ENCODE measurements at regions not wholly inside any gene's neighbourhood (a gene's known extent, or its start where the extent isn't known, plus 50 kb on each side); places are given as distances from the start of the nearest gene placed in this dataset.

- DNase-seq (ENCODE audit: low spot score) = no peak
- WGBS = 59% methylated on average over 2 of the region's 2 CpGs
- H3K36me3 ChIP-seq (ENCODE audit: control insufficient read depth in 4 of 4, insufficient read depth in 3 of 4, low read depth in 1 of 4, low read length in 3 of 4) = no peaks in the 10 kb centered on the region
- H3K27ac ChIP-seq (ENCODE audit: low read depth in 1 of 2, low read length in 2 of 2) = no peak overlapping the region
- no peaks in the 10 kb centered on the region for H3K4me1 ChIP-seq (ENCODE audit: control insufficient read depth in 4 of 4, insufficient read depth in 4 of 4, low read length in 3 of 4)
- H3K9me3 ChIP-seq (ENCODE audit: control insufficient read depth in 4 of 4, low read length in 3 of 4) = no peaks in the 10 kb centered on the region
- no peak overlapping the region for H3K9ac ChIP-seq (ENCODE audit: low read depth in 1 of 2, low read length in 2 of 2)
- TF ChIP-seq JUND (IDR thresholded peaks at IDR 0.05) = no peak
- TF ChIP-seq ATF3 (IDR thresholded peaks at IDR 0.05) = no peak
- no peak for TF ChIP-seq FOXA2 (IDR thresholded peaks at IDR 0.05)
- no peak for TF ChIP-seq NR2F2 (IDR thresholded peaks at IDR 0.05)
- TF ChIP-seq RAD21 (IDR thresholded peaks at IDR 0.05) = no peak
- TF ChIP-seq HNF4A (conservative IDR thresholded peaks at IDR 0.05) = no peak
- no peak for TF ChIP-seq TAF1 (conservative IDR thresholded peaks at IDR 0.05)
- no peak for TF ChIP-seq ZBTB33 (IDR thresholded peaks at IDR 0.05)
- no peak for TF ChIP-seq GABPA (IDR thresholded peaks at IDR 0.05 in 1 of 2, conservative IDR thresholded peaks at IDR 0.05 in 1 of 2)
- no peak for TF ChIP-seq YY1 (IDR thresholded peaks at IDR 0.05)
- TF ChIP-seq RXRA (IDR thresholded peaks at IDR 0.05) = no peak
- TF ChIP-seq EGR1 (IDR thresholded peaks at IDR 0.05; ENCODE audit: low read depth in 2 of 2) = no peak
- TF ChIP-seq HNF4G (IDR thresholded peaks at IDR 0.05) = no peak
- no peak overlapping the region for H3K4me3 ChIP-seq (ENCODE audit: low read depth in 1 of 3, low read length in 3 of 3)
- no peaks in the 10 kb centered on the region for H3K27me3 ChIP-seq (ENCODE audit: control insufficient read depth in 4 of 4, insufficient read depth in 4 of 4, low read length in 3 of 4)
Measured at GRCh38 chr11:45538939-45539338, 126.5 kb downstream of the CHST1 start.

GRCh38 chr11:45538363-45538762 lies 127.1 kb downstream of the CHST1 start:
- Histone ChIP-seq H3K36me3 (ENCODE audit: control insufficient read depth in 4 of 4, insufficient read depth in 3 of 4, low read depth in 1 of 4, low read length in 3 of 4) (no peaks in the 10 kb centered on the region), H3K9me3 (ENCODE audit: control insufficient read depth in 4 of 4, low read length in 3 of 4) (no peaks in the 10 kb centered on the region), H3K27ac (ENCODE audit: low read depth in 1 of 2, low read length in 2 of 2) (no peak overlapping the region), H3K4me3 (ENCODE audit: low read depth in 1 of 3, low read length in 3 of 3) (no peak overlapping the region), H3K4me1 (ENCODE audit: control insufficient read depth in 4 of 4, insufficient read depth in 4 of 4, low read length in 3 of 4) (no peaks in the 10 kb centered on the region), H3K9ac (ENCODE audit: low read depth in 1 of 2, low read length in 2 of 2) (no peak overlapping the region), H3K27me3 (ENCODE audit: control insufficient read depth in 4 of 4, insufficient read depth in 4 of 4, low read length in 3 of 4) (no peaks in the 10 kb centered on the region)
- 65% methylated on average over 12 of the region's 12 CpGs for WGBS
- no peak for DNase-seq (ENCODE audit: low spot score)
- no peak for TF ChIP-seq EGR1 (IDR thresholded peaks at IDR 0.05; ENCODE audit: low read depth in 2 of 2)
- TF ChIP-seq TAF1 (conservative IDR thresholded peaks at IDR 0.05) = no peak
- TF ChIP-seq SP1 (IDR thresholded peaks at IDR 0.05) = no peak
- no peak for TF ChIP-seq YY1 (IDR thresholded peaks at IDR 0.05)
- TF ChIP-seq FOXA2 (IDR thresholded peaks at IDR 0.05) = no peak
- no peak for TF ChIP-seq RAD21 (IDR thresholded peaks at IDR 0.05)
- TF ChIP-seq GABPA (IDR thresholded peaks at IDR 0.05 in 1 of 2, conservative IDR thresholded peaks at IDR 0.05 in 1 of 2) = no peak
- TF ChIP-seq NR2F2 (IDR thresholded peaks at IDR 0.05) = no peak
- no peak for TF ChIP-seq CTCF (IDR thresholded peaks at IDR 0.05; ENCODE audit: low read depth, low read length, missing input control)
- no peak for TF ChIP-seq RXRA (IDR thresholded peaks at IDR 0.05)
- no peak for TF ChIP-seq FOXA1 (IDR thresholded peaks at IDR 0.05)
- no peak for TF ChIP-seq ATF3 (IDR thresholded peaks at IDR 0.05)
- no peak for TF ChIP-seq JUND (IDR thresholded peaks at IDR 0.05)
- no peak for TF ChIP-seq MAX (IDR thresholded peaks at IDR 0.05)
- no peak for TF ChIP-seq HNF4A (conservative IDR thresholded peaks at IDR 0.05)
- no peak for TF ChIP-seq HNF4G (IDR thresholded peaks at IDR 0.05)

All from liver (tissue), 8 donors.